GM12891 (cell line): ENCODE measurements at regions not wholly inside any gene's neighbourhood (a gene's known extent, or its start where the extent isn't known, plus 50 kb on each side); places are given as distances from the start of the nearest gene placed in this dataset.

Experiments
- POLR2AphosphoS5 ChIP-seq: IDR thresholded peaks from 2 replicates; pipeline ENCODE4 v1.6.1; 2011; ENCODE audit warnings: low read depth, low read length, control low read depth
- TAF1 ChIP-seq: IDR thresholded peaks from 2 replicates; pipeline ENCODE4 v1.6.1; 2011; ENCODE audit warnings: low read depth, low read length, control low read depth

DNA sequence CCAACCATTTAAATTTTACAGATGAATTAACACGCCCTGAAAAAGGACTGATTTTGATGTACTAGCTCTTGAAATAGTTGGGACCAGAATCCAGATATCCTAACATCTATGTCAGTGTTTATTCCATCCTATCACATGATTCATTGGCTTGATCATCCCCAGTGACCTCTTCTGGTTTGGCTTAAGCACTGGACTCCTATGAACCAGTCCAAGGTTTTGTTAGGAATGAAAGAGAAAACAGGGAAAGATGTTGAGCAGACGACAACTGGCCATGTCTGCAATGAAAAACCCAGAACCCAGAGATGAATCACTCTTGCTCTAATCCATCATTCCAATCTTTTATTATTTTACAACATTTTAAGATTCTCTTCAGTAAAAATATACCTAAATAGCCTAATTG, 1080.9 kb downstream of the SORCS1 start:
- TF ChIP-seq POLR2AphosphoS5 (no peak), TAF1 (no peak)
